Astrocyte (in vitro differentiated cells and primary cell): ENCODE measurements at regions not wholly inside any gene's neighbourhood (a gene's known extent, or its start where the extent isn't known, plus 50 kb on each side); places are given as distances from the start of the nearest gene placed in this dataset.

Experiments used
- CTCF ChIP-seq: IDR thresholded peaks from 2 replicates; pipeline ENCODE4 v1.5.1; 2011; ENCODE audit warnings: low read depth, mild to moderate bottlenecking, inconsistent platforms, low read length, moderate library complexity; ENCODE audit not compliant: insufficient read depth
- EZH2 ChIP-seq: IDR thresholded peaks from 2 replicates; pipeline ENCODE4 v1.6.1; 2012; ENCODE audit warnings: mild to moderate bottlenecking, low read length, inconsistent platforms; ENCODE audit not compliant: insufficient read depth

GRCh38 chr5:158194561-158194976 is 335.6 kb upstream of the CLINT1 start:
- no peak for TF ChIP-seq CTCF
- no peak for TF ChIP-seq EZH2
